Prostate gland (tissue), 2 donors: ENCODE measurements at regions not wholly inside any gene's neighbourhood (a gene's known extent, or its start where the extent isn't known, plus 50 kb on each side); places are given as distances from the start of the nearest gene placed in this dataset.

ENCODE experiments used
- CTCF ChIP-seq, 4 experiments: fragments of 200-600 bp in 2 of 4; fragments of 450-650 bp in 2 of 4; sonication (generic) in 2 of 4; IDR thresholded peaks; 1 replicate in 3 of 4; 2 replicates in 1 of 4; pipeline ENCODE4 v1.5.1; 2016 to 2019; ENCODE audit warnings: antibody characterized with exemption in 4 of 4, mild to moderate bottlenecking in 2 of 4, moderate library complexity in 2 of 4
- POLR2AphosphoS5 ChIP-seq: sonication (generic); formaldehyde crosslinking; IDR thresholded peaks from one replicate; pipeline ENCODE4 v1.6.1; 2017; ENCODE audit warnings: antibody characterized with exemption

GRCh38 chr15:93646193-93646592, 557.2 kb upstream of the RGMA start:
- no peak for TF ChIP-seq CTCF (IDR thresholded peaks at IDR 0.05)
- no peak for TF ChIP-seq POLR2AphosphoS5
